Renal cortical epithelial cell (primary cell): ENCODE measurements at regions not wholly inside any gene's neighbourhood (a gene's known extent, or its start where the extent isn't known, plus 50 kb on each side); places are given as distances from the start of the nearest gene placed in this dataset.

Source experiments
- DNase-seq: peaks from one replicate; pipeline ENCODE4 v3.0.0-alpha.2; 2011; ENCODE audit warnings: low read depth

- no peak for DNase-seq
Observed at GRCh38 chr21:22892740-22893139, 1894.5 kb downstream of the NCAM2 start.

- DNase-seq = no peak
Observed at GRCh38 chr21:22898051-22898665, 1899.9 kb downstream of the NCAM2 start.

- peak; percentile 3 for DNase-seq
Observed at GRCh38 chr21:22900490-22900889, 1902.3 kb downstream of the NCAM2 start.

GRCh38 chr21:22903851-22904250 is 1905.6 kb downstream of the NCAM2 start:
- DNase-seq = no peak

GRCh38 chr21:22904385-22904784 is 1906.2 kb downstream of the NCAM2 start:
- no peak for DNase-seq

GRCh38 chr21:22925032-22925431 is 1926.8 kb downstream of the NCAM2 start:
- DNase-seq = no peak

GRCh38 chr21:22927469-22927868 is 1929.3 kb downstream of the NCAM2 start:
- DNase-seq = no peak

GRCh38 chr21:22941779-22942490 is 1943.7 kb downstream of the NCAM2 start:
- no peak for DNase-seq

- no peak for DNase-seq
Observed at GRCh38 chr21:22955559-22955958, 1957.3 kb downstream of the NCAM2 start.

- DNase-seq = no peak
Observed at GRCh38 chr21:22961258-22961657, 1963.0 kb downstream of the NCAM2 start.

- no peak for DNase-seq
Observed at GRCh38 chr21:22965455-22966135, 1967.4 kb downstream of the NCAM2 start.

- no peak for DNase-seq
Observed at GRCh38 chr21:22981819-22982218, 1983.6 kb downstream of the NCAM2 start.

- DNase-seq = no peak
Observed at GRCh38 chr21:22993144-22993543, 1994.9 kb downstream of the NCAM2 start.

GRCh38 chr21:22993822-22994574 is 1995.8 kb downstream of the NCAM2 start:
- no peak for DNase-seq

- DNase-seq = no peak
Observed at GRCh38 chr21:23003951-23004350, 2005.7 kb downstream of the NCAM2 start.

- DNase-seq = no peak
Observed at GRCh38 chr21:23008601-23009202, 2010.5 kb downstream of the NCAM2 start.

- no peak for DNase-seq
Observed at GRCh38 chr21:23009360-23009759, 2011.2 kb downstream of the NCAM2 start.

GRCh38 chr21:23014021-23014420 is 2015.8 kb downstream of the NCAM2 start:
- no peak for DNase-seq

- no peak for DNase-seq
Observed at GRCh38 chr21:23016617-23017016, 2018.4 kb downstream of the NCAM2 start.

- no peak for DNase-seq
Observed at GRCh38 chr21:23017989-23018388, 2019.8 kb downstream of the NCAM2 start.

- no peak for DNase-seq
Observed at GRCh38 chr21:23020969-23021368, 2022.8 kb downstream of the NCAM2 start.

- DNase-seq = no peak
Observed at GRCh38 chr21:23021481-23021880, 2023.3 kb downstream of the NCAM2 start.
